ENCODE measurements at regions not wholly inside any gene's neighbourhood (a gene's known extent, or its start where the extent isn't known, plus 50 kb on each side); places are given as distances from the start of the nearest gene placed in this dataset.

- intact Hi-C loops (cut with DNase I): loop anchor here (2.0 to 5.0 kb wide), 3 partner anchors 53 to 205 kb away; partner anchors contain the start of gene PTGFRN
- peaks cover 2 to 36% (median 34%) of the 10 kb centered on the region in 4 donors for H3K4me1 ChIP-seq
- H3K36me3 ChIP-seq: no peaks in the 10 kb centered on the region
- H3K27ac ChIP-seq: peak overlapping the region in 3 of 4 donors; percentile 34 to 46 (median 42)
- no peaks in the 10 kb centered on the region for H3K9me3 ChIP-seq
- H3K4me3 ChIP-seq: no peak overlapping the region
- WGBS, 2 donors: 8 to 38% methylated on average over 4 of the region's 4 CpGs
- H3K27me3 ChIP-seq: no peaks in the 10 kb centered on the region
- DNase-seq: no peak
- TF ChIP-seq POLR2A (IDR thresholded peaks at IDR 0.05): no peak
- no peak for TF ChIP-seq CTCF (IDR thresholded peaks at IDR 0.05)
- peak in 3 of 4 donors; percentile 29 to 50 (median 43) for TF ChIP-seq POLR2AphosphoS5 (IDR thresholded peaks at IDR 0.05)
Measured at GRCh38 chr1:116853680-116854402, 55.9 kb upstream of the PTGFRN start.

- Histone ChIP-seq H3K27me3 (no peaks in the 10 kb centered on the region), H3K4me3 (no peak overlapping the region), H3K9me3 (no peaks in the 10 kb centered on the region), H3K27ac (peak overlapping the region in 2 of 4 donors; percentile 42 to 46), H3K4me1 (peaks cover 2 to 36% (median 34%) of the 10 kb centered on the region in 4 donors), H3K36me3 (no peaks in the 10 kb centered on the region)
- DNase-seq: no peak
- TF ChIP-seq CTCF (IDR thresholded peaks at IDR 0.05): peak in 1 of 4 experiments; percentile 5
- no peak for TF ChIP-seq EP300 (IDR thresholded peaks at IDR 0.05)
- no peak for TF ChIP-seq POLR2A (IDR thresholded peaks at IDR 0.05)
- TF ChIP-seq POLR2AphosphoS5 (IDR thresholded peaks at IDR 0.05): no peak
- 84 to 86% methylated on average over 2 of the region's 2 CpGs for WGBS, 2 donors
- intact Hi-C loops (cut with DNase I): loop anchor here (2.0 to 5.0 kb wide), 3 partner anchors 53 to 204 kb away; partner anchors contain the start of gene PTGFRN
Measured at GRCh38 chr1:116854403-116854690, 55.4 kb upstream of the PTGFRN start.

- DNase-seq: no peak
- TF ChIP-seq POLR2A (IDR thresholded peaks at IDR 0.05): no peak
- Histone ChIP-seq H3K9me3 (no peaks in the 10 kb centered on the region), H3K27me3 (no peaks in the 10 kb centered on the region), H3K4me3 (no peak overlapping the region), H3K27ac (peak overlapping the region in 3 of 4 donors; percentile 7 to 46 (median 9)), H3K4me1 (peaks cover 2 to 36% (median 34%) of the 10 kb centered on the region in 4 donors), H3K36me3 (no peaks in the 10 kb centered on the region)
- intact Hi-C loops (cut with DNase I): loop anchor here (2.0 to 5.0 kb wide), 3 partner anchors 53 to 204 kb away; partner anchors contain the start of gene PTGFRN
- WGBS, 2 donors: 49 to 63% methylated on average over 3 of the region's 3 CpGs
Measured at GRCh38 chr1:116854716-116855115, 55.0 kb upstream of the PTGFRN start.

- no peaks in the 10 kb centered on the region for H3K36me3 ChIP-seq
- DNase-seq: peak; percentile 72
- H3K27me3 ChIP-seq: no peaks in the 10 kb centered on the region
- intact Hi-C loops (cut with DNase I): loop anchor here (2.0 kb wide), 1 partner anchor 204 kb away; no protein-coding TSS in a partner anchor
- H3K4me3 ChIP-seq: no peak overlapping the region
- TF ChIP-seq POLR2AphosphoS5 (IDR thresholded peaks at IDR 0.05): no peak
- TF ChIP-seq CTCF (IDR thresholded peaks at IDR 0.05): no peak
- TF ChIP-seq EP300 (IDR thresholded peaks at IDR 0.05): no peak
- TF ChIP-seq POLR2A (IDR thresholded peaks at IDR 0.05): no peak
- no peaks in the 10 kb centered on the region for H3K9me3 ChIP-seq
- peaks cover 2 to 36% (median 34%) of the 10 kb centered on the region in 4 donors for H3K4me1 ChIP-seq
- 26 to 43% methylated on average over 5 of the region's 5 CpGs for WGBS, 2 donors
- H3K27ac ChIP-seq: peak overlapping the region in 3 of 4 donors; percentile 7 to 46 (median 9)
Measured at GRCh38 chr1:116855191-116855619, 54.5 kb upstream of the PTGFRN start.

GRCh38 chr1:116855773-116856201 is 53.9 kb upstream of the PTGFRN start:
- Histone ChIP-seq H3K27me3 (no peaks in the 10 kb centered on the region), H3K4me3 (no peak overlapping the region), H3K4me1 (peaks cover 2 to 36% (median 34%) of the 10 kb centered on the region in 4 donors), H3K9me3 (no peaks in the 10 kb centered on the region), H3K36me3 (no peaks in the 10 kb centered on the region), H3K27ac (peak overlapping the region in 2 of 4 donors; percentile 7 to 46)
- intact Hi-C loops (cut with DNase I): loop anchor here (2.0 kb wide), 1 partner anchor 203 kb away; no protein-coding TSS in a partner anchor
- WGBS, 2 donors: 81 to 84% methylated on average over 3 of the region's 3 CpGs
- DNase-seq: no peak
- TF ChIP-seq POLR2A (IDR thresholded peaks at IDR 0.05): no peak
- no peak for TF ChIP-seq EP300 (IDR thresholded peaks at IDR 0.05)
- TF ChIP-seq POLR2AphosphoS5 (IDR thresholded peaks at IDR 0.05): no peak
- no peak for TF ChIP-seq CTCF (IDR thresholded peaks at IDR 0.05)
